ENCODE measurements at regions not wholly inside any gene's neighbourhood (a gene's known extent, or its start where the extent isn't known, plus 50 kb on each side); places are given as distances from the start of the nearest gene placed in this dataset.

DNA sequence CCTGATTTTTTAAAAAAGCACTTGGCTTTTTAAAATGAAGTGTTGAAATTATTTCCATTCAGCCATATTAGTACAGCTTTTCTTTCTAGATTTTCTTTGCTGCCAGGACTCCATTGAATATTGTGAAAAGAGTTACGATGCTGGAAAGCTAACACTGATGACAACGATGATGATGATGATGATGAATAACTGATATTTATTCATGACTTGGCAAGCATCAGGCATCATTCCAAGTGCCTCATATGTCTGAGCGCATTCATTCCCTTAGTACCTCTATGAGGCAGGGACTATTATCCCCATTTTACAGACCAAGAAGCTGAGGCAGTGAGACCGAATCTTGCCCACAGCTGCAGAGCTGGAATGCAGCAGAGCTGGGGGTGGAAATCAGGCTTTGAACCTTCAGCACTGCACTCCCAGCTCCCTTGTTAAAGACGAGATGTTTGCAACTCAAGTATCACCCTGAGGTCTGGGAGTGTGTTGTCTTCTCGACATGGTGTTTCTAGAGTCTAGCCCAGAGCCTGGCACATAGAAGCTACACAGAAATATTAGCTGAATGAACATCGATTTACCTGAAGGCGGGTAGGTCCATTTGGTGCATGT lies 85.5 kb upstream of the FRMD1 start:
- DNase-seq (no peak), ATAC-seq (no peak)
- intact Hi-C loops (cut with DNase I, micrococcal nuclease): no loop called here

DNA sequence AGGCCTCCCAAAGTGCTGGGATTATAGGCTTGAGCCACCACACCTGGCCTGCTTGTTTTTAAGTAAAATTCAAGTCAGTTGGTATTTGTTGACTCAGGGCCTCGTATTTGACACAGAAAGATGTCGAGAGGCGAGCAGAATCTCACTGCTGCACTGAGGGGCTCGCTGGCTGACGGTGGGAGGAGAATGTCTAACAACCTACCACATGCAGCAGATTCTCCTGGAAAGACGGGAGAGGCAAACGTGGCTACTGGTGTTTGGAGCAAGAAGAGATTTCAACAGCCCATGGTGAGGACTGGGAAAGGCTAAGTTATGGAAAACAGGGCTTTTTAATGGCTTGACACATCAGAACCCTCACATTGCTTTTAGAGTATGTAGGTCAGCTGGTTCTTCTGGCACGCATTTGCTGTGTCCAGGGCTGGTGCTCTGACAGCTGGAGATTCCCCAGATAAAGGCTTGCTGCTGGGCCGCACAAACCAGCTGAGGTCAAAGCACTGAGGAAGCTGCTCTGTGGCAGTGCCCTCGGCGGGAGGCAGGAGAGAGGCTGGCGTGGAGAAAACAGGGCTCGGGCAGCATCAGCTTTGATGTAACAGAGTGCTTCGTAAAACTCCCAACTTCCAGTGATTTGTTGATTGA lies 84.2 kb upstream of the FRMD1 start:
- DNase-seq: peak; percentile 26 to 69
- peak; percentile 16 for ATAC-seq
- intact Hi-C loops (cut with DNase I, micrococcal nuclease): no loop called here

- intact Hi-C loops (cut with DNase I, micrococcal nuclease): no loop called here
- ATAC-seq (peak; percentile 90), DNase-seq (peak; percentile 54 to 58)
Measured at GRCh38 chr6:168162366-168162765, 83.4 kb upstream of the FRMD1 start.

DNA sequence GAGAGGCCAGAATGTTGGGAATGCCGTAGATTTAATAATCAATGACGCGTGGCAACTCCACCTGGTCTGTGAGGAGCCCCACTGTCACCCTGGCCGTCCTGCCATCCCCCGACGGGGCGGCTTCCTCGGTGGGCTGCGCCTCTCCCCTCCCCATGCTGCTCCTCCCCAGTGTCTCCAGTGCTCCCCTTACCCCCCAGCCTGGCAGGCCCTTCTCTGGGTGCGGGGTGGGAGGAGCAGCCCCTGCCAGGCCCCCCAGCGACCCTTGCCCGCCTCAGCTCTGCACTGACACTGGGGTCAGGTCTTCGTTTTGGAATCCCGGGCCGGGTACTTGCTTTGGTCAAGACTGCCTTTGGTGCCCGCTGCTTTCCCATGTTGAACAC lies 82.3 kb upstream of the FRMD1 start:
- no peak for DNase-seq
- intact Hi-C loops (cut with DNase I, micrococcal nuclease): no loop called here
- ATAC-seq: no peak

- ATAC-seq: no peak
- intact Hi-C loops (cut with DNase I, micrococcal nuclease): no loop called here
- DNase-seq: no peak
Measured at GRCh38 chr6:168160506-168161370, 81.7 kb upstream of the FRMD1 start.

GRCh38 chr6:168159506-168159905 lies 80.5 kb upstream of the FRMD1 start:
- ATAC-seq: no peak
- DNase-seq: no peak
- intact Hi-C loops (cut with DNase I, micrococcal nuclease): no loop called here

GRCh38 chr6:168158980-168159349 lies 80.0 kb upstream of the FRMD1 start:
- intact Hi-C loops (cut with DNase I, micrococcal nuclease): no loop called here
- DNase-seq: no peak
- no peak for ATAC-seq

DNA sequence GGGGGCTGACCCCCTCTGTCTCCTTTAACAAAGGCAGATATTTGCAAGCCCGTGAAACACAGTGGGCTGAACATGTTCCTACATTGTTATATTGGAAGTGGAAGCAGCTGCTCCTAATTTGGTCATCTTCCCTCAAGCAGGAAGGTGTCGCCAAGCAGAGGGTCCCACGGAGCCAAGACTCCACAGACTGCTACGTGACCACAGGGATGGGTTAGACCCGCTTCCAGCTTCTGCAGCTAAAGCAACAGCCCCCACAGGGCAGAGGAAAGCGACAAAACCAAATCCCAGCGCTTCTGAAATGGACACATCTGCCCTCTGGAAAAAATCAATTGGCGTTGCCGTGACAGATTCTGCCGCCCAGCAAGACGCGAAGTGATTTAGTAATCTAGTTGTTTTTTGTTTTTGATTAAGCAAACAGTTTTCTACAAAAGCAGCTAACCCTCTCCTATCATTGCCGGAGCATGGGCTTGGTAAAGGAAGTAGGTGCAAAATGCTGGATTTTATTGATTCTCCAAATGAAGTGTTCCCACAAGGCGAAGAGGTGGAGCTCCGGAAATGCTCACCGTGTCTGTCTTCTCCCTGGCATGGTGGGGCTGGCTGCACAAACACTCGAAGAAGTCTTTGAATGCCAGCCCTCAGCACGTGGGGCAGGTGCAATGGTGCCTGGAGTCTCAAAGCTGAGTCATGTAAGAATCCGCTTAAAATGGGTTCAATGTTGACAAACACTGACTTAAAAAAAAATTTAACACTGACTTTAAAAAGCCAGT lies 79.4 kb upstream of the FRMD1 start:
- intact Hi-C loops (cut with DNase I, micrococcal nuclease): no loop called here
- ATAC-seq: no peak
- DNase-seq: no peak

DNA sequence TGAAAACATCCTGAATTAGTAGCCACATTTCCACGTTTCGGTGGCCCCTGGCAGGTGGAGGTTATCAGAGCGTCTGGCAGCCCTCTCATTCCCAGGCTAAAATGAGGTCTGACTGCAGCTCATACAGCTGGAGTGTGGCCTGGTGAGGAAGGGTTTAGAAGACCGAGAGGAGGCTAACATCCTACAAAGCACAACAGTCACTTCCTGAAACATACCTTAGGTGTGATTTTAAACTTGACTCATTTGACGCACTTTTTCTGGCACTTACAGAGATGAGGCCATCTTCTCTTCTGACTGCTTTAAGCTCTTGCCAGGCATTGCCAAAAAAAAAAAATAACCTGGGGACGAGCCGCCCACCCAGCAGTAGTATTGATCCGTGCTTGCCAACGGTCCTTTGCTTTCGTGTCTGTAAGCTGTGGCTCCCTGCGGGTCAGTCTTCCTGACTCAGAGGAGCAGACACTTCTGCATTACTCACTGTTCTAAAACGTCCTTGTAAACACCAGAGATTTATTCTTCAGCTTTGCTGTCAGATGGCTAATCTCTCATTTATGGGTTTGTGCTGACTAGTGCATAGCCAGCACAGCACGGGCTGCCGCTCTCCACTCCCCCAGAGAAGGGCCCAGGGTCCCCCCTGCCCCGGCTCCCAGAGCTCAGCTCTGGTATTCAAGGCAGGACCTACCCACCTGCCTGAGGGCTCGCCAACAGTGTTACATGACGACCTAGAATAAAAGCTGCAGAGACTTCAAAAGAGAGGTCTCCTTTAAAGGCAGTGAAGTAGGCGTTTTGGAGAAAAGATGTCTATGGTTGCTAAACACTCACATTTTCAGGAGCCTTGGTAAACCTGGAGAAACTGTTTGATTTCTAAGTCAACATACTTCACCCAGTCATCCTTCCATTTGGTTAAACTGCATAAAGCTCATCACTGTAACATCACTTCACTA lies 78.5 kb upstream of the FRMD1 start:
- peak; percentile 3 for ATAC-seq
- intact Hi-C loops (cut with DNase I, micrococcal nuclease): no loop called here
- no peak for DNase-seq

DNA sequence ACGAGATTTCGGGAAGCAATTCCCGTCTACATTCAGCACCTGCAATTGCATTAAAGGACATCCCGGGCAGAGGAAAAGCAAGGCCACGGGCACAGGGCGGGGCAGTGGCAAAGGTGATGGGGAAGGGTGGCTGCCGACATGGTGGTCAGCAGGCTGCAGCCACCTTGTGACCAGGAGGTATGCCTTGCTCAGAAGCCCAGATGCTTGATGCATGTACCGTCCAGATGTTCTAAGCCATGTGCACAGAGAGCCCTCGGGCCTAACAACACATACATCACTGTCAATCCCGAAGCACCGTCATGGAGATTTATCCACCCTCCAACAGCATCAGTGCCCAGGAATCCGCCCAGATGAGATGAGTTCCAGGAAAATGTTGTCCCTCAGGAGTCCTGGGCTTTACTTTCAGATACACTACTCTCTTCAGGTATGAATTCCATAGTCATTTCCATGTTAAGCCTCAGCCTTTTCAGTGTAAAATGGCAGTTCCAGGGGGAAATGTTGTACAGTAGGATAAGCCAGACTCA lies 77.8 kb upstream of the FRMD1 start:
- intact Hi-C loops (cut with DNase I, micrococcal nuclease): no loop called here
- DNase-seq (no peak), ATAC-seq (peak; percentile 14)

GRCh38 chr6:168155821-168156741 lies 77.1 kb upstream of the FRMD1 start:
- DNase-seq (peak in 1 of 2 donors; percentile 63), ATAC-seq (peak; percentile 80)
- intact Hi-C loops (cut with DNase I, micrococcal nuclease): no loop called here

DNA sequence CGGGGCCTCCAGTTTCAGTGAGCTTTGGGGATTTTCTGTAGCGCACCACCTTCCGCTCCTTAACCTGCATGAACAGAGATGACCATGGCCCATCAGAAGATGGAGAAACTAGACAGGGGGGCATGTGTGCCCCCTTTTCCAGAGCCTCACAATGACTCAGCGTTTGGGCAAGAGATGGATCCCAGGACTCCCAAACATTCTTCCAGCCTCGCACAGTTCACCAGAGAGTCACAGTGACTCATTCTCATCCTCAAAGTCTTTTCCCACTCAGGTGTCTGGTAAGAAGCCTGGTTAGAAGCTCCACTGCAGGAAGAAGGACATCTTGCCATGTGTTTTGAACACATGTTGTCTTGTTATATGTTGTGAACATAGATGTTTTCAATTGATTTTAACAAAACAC lies 76.2 kb upstream of the FRMD1 start:
- intact Hi-C loops (cut with DNase I, micrococcal nuclease): no loop called here
- ATAC-seq (no peak), DNase-seq (no peak)

GRCh38 chr6:168154263-168154917 lies 75.4 kb upstream of the FRMD1 start:
- DNase-seq: no peak
- intact Hi-C loops (cut with DNase I, micrococcal nuclease): loop anchor here in 1 of 2 donors (5.0 kb wide), 1 partner anchor 203 kb away; no protein-coding TSS in a partner anchor
- ATAC-seq: peak; percentile 20

GRCh38 chr6:168153553-168153952 lies 74.5 kb upstream of the FRMD1 start:
- intact Hi-C loops (cut with DNase I, micrococcal nuclease): loop anchor here in 1 of 2 donors (5.0 kb wide), 1 partner anchor 204 kb away; no protein-coding TSS in a partner anchor
- ATAC-seq (no peak), DNase-seq (no peak)

DNA sequence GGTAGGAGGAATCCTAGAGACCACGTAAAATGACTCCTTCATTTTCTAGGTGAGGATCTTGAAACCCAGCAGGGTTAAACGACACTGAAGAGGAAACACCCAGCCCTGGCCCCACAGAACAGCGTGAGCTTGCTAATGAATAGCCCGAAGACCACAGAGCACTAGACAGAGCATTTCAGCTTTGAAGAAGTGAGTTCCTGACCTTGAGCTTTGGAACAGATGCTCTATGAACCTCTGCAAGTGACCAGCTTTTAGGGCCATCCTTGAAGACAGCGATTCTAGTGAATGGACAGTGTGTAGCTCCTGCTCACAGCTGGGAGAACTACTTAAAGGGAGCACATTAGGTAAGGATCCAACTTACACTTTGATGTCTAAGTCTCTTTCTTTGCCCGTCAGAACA lies 74.0 kb upstream of the FRMD1 start:
- ATAC-seq: no peak
- intact Hi-C loops (cut with DNase I, micrococcal nuclease): loop anchor here in 1 of 2 donors (5.0 kb wide), 1 partner anchor 204 kb away; no protein-coding TSS in a partner anchor
- DNase-seq: no peak

DNA sequence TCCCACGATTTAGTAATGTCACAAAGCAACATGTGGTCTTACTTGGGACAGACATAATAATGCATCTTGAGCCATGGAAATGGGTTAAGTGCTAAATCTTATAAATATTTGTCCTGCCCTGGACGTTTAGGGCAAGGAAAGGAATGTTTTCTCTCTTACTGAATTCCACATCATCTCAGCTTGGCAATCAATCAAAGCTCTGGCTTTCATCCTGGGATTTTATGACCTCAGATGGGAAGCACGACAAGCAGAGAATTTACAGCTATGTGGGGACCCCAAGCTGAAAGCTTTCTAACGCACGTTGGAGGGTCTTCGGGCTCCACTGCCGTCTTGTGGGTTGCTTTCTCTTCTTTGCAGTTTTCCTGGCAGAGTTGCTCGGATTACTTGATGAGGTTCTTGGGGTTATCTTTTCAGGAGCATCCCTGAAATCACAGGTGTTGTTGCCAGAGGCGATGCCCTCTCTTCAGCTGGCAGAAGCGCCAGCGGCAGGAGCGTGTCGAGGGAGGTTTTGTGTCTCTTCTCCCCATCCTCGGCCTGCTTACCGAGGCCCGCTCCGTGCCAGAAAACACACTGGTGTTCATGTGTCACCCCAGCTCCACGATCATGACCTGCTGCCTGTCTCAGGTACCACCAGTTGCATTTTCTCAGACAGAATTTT lies 73.4 kb upstream of the FRMD1 start:
- ATAC-seq: no peak
- no peak for DNase-seq
- intact Hi-C loops (cut with DNase I, micrococcal nuclease): loop anchor here in 1 of 2 donors (5.0 kb wide), 1 partner anchor 205 kb away; no protein-coding TSS in a partner anchor

All from left colon (tissue), 2 donors.